ENCODE measurements at regions not wholly inside any gene's neighbourhood (a gene's known extent, or its start where the extent isn't known, plus 50 kb on each side); places are given as distances from the start of the nearest gene placed in this dataset.

GRCh38 chr17:55617441-55617840 lies 105.2 kb downstream of the TMEM100 start:
- no peak for TF ChIP-seq CTCF (IDR thresholded peaks at IDR 0.05; ENCODE audit: borderline replicate concordance, control extremely low read depth, extremely low read depth, insufficient read depth, missing control alignments)
- in situ Hi-C loops (cut with MboI; ENCODE audit: low sequenced_read_pairs, unreplicated experiment) = no loop called here

GRCh38 chr17:55614061-55614460 lies 102.8 kb upstream of the SMIM36 start:
- in situ Hi-C loops (cut with MboI; ENCODE audit: low sequenced_read_pairs, unreplicated experiment) = no loop called here
- TF ChIP-seq CTCF (IDR thresholded peaks at IDR 0.05; ENCODE audit: borderline replicate concordance, control extremely low read depth, extremely low read depth, insufficient read depth, missing control alignments) = no peak

More at GRCh38 chr17:55617441-55617840, 105.2 kb downstream of the TMEM100 start:
- no peak for DNase-seq (ENCODE audit: low spot score)

GRCh38 chr17:55612691-55613141 lies 101.5 kb upstream of the SMIM36 start:
- TF ChIP-seq CTCF (IDR thresholded peaks at IDR 0.05; ENCODE audit: borderline replicate concordance, control extremely low read depth, extremely low read depth, insufficient read depth, missing control alignments) = no peak
- DNase-seq (ENCODE audit: low spot score) = no peak
- in situ Hi-C loops (cut with MboI; ENCODE audit: low sequenced_read_pairs, unreplicated experiment) = no loop called here

More at GRCh38 chr17:55614061-55614460, 102.8 kb upstream of the SMIM36 start:
- DNase-seq (ENCODE audit: low spot score) = no peak

- DNase-seq (ENCODE audit: low spot score) = no peak
- TF ChIP-seq CTCF (IDR thresholded peaks at IDR 0.05; ENCODE audit: borderline replicate concordance, control extremely low read depth, extremely low read depth, insufficient read depth, missing control alignments) = no peak
- in situ Hi-C loops (cut with MboI; ENCODE audit: low sequenced_read_pairs, unreplicated experiment) = no loop called here
Measured at GRCh38 chr17:55607731-55608341, 96.6 kb upstream of the SMIM36 start.

GRCh38 chr17:55606488-55606815 lies 95.2 kb upstream of the SMIM36 start:
- in situ Hi-C loops (cut with MboI; ENCODE audit: low sequenced_read_pairs, unreplicated experiment) = no loop called here
- DNase-seq (ENCODE audit: low spot score) = no peak

GRCh38 chr17:55605705-55606487 lies 94.6 kb upstream of the SMIM36 start:
- DNase-seq (ENCODE audit: low spot score) = no peak
- in situ Hi-C loops (cut with MboI; ENCODE audit: low sequenced_read_pairs, unreplicated experiment) = no loop called here
- no peak for TF ChIP-seq CTCF (IDR thresholded peaks at IDR 0.05; ENCODE audit: borderline replicate concordance, control extremely low read depth, extremely low read depth, insufficient read depth, missing control alignments)

More at GRCh38 chr17:55606488-55606815, 95.2 kb upstream of the SMIM36 start:
- no peak for TF ChIP-seq CTCF (IDR thresholded peaks at IDR 0.05; ENCODE audit: borderline replicate concordance, control extremely low read depth, extremely low read depth, insufficient read depth, missing control alignments)
